ENCODE measurements at regions not wholly inside any gene's neighbourhood (a gene's known extent, or its start where the extent isn't known, plus 50 kb on each side); places are given as distances from the start of the nearest gene placed in this dataset.

GRCh38 chr12:47017041-47017713 is 62.2 kb upstream of the PCED1B start:
- Histone ChIP-seq H3K4me2 (ENCODE audit: insufficient read depth, low read length) (no peak overlapping the region), H3K79me2 (ENCODE audit: control insufficient read depth, insufficient read depth, low read length) (no peaks in the 10 kb centered on the region), H3K4me3 (no peak overlapping the region), H3K27me3 (ENCODE audit: control insufficient read depth in 2 of 2, insufficient read depth in 2 of 2, low read length in 2 of 2) (0 out of 5 replicates have a peak, but pooled peaks cover 0 to 4% of the 10 kb centered on the region in 2 experiments), H3K9ac (ENCODE audit: insufficient read depth in 1 of 2, low read depth in 2 of 2, low read length in 2 of 2) (no peak overlapping the region), H3K27ac (ENCODE audit: extremely low read depth, low read depth, low read length) (no peak overlapping the region), H3K9me3 (replicated peaks; ENCODE audit: control insufficient read depth, insufficient read depth, low read depth, low read length) (no peaks in the 10 kb centered on the region), H3K36me3 (ENCODE audit: control insufficient read depth, insufficient read depth, low read length) (no peaks in the 10 kb centered on the region), H2AFZ (ENCODE audit: low read depth, low read length) (no peak overlapping the region), H4K20me1 (replicated peaks; ENCODE audit: control insufficient read depth, insufficient read depth, low read length) (no peaks in the 10 kb centered on the region), H3K9me1 (ENCODE audit: control insufficient read depth, insufficient read depth, low read length) (no peaks in the 10 kb centered on the region), H3K4me1 (replicated peaks in 1 of 2; ENCODE audit: control insufficient read depth in 2 of 2, insufficient read depth in 2 of 2, low read length in 2 of 2) (no peaks in the 10 kb centered on the region)
- no peak for FAIRE-seq
- in situ Hi-C loops (cut with MboI): loop anchor here (25.0 kb wide), 2 partner anchors 680 to 880 kb away; no protein-coding TSS in a partner anchor
- no peak for DNase-seq (ENCODE audit: extremely low read depth in 1 of 4, low spot score in 3 of 4)
- TF ChIP-seq SREBF1 (IDR thresholded peaks at IDR 0.05; ENCODE audit: borderline replicate concordance, low read depth, low read length) (no peak), RBBP5 (IDR thresholded peaks at IDR 0.05; ENCODE audit: borderline replicate concordance, insufficient read depth, low read length, poor library complexity, severe bottlenecking) (no peak), CHD4 (IDR thresholded peaks at IDR 0.05; ENCODE audit: insufficient read depth, insufficient replicate concordance, low read depth, low read length, poor library complexity, severe bottlenecking) (no peak), MLLT1 (IDR thresholded peaks at IDR 0.05) (no peak), NFIX (CRISPR knock-in tag; IDR thresholded peaks at IDR 0.05; ENCODE audit: low read depth) (no peak), ZNF431 (CRISPR knock-in tag; IDR thresholded peaks at IDR 0.05) (no peak), MCM3 (IDR thresholded peaks at IDR 0.05) (no peak), HNRNPH1 (optimal IDR thresholded peaks at IDR 0.05; ENCODE audit: low read depth, low read length) (no peak), E4F1 (CRISPR knock-in tag; IDR thresholded peaks at IDR 0.05; ENCODE audit: borderline replicate concordance) (no peak), ZNF316 (IDR thresholded peaks at IDR 0.05) (no peak), SRSF1 (IDR thresholded peaks at IDR 0.05; ENCODE audit: low read depth, low read length) (no peak), GTF2B (IDR thresholded peaks at IDR 0.05; ENCODE audit: extremely low read depth, insufficient read length) (no peak), BDP1 (IDR thresholded peaks at IDR 0.05; ENCODE audit: insufficient read depth, insufficient read length) (no peak), ETS1 (conservative IDR thresholded peaks at IDR 0.05; ENCODE audit: control insufficient read depth, low read depth, low read length) (no peak), THRA (IDR thresholded peaks at IDR 0.05) (no peak)
- intact Hi-C loops (cut with micrococcal nuclease): no loop called here
- no TSS peak for BruUV-seq (replicated peaks)
- ChIA-PET POLR2A (no interaction called here), CTCF (ENCODE audit: low intra/inter-chr PET ratio) (no interaction called here)
- WGBS (ENCODE audit: insufficient coverage, low coverage, missing lambda C conversion rate): 0% methylated on average over 6 of the region's 6 CpGs
- no peak for ATAC-seq

All from K562 (cell line).